HepG2 (cell line): ENCODE measurements at regions not wholly inside any gene's neighbourhood (a gene's known extent, or its start where the extent isn't known, plus 50 kb on each side); places are given as distances from the start of the nearest gene placed in this dataset.

Experiments used
- ATAC-seq: fragments of 200-7000 bp; cut with Tn5 transposase; 3 replicates; pipeline ENCODE4 v1.9.1; 2020; ENCODE audit warnings: mild to moderate bottlenecking, moderate library complexity
- BruUV-seq: library from RNA; stranded (reverse); fragments of 400-500 nt; replicated peaks from 2 replicates; lab custom pipeline; 2021; lab: Mats Ljungman, UMichigan
- CTCF ChIA-PET: fragments of 300-600 bp; formaldehyde crosslinking; extraction: SDS; loops from one replicate; lab custom pipeline; 2021; ENCODE audit warnings: low total read pairs, inconsistent platforms, low intra/inter-chr PET ratio; lab: Yijun Ruan, JAX
- POLR2A ChIA-PET: fragments of 350-600 bp; sonication (Branson Sonifier 250); formaldehyde crosslinking; loops from one replicate; lab custom pipeline; 2020; ENCODE audit warnings: antibody characterized with exemption, inconsistent platforms; lab: Yijun Ruan, JAX
- DNase-seq: peaks from one replicate; pipeline ENCODE4 v3.0.0-alpha.2; 2015; ENCODE audit warnings: low spot score
- FAIRE-seq: peaks from 3 replicates; lab custom pipeline; 2011; peaks lifted over from hg19 to GRCh38; lab: Jason Lieb, UNC
- H2AFZ ChIP-seq: one replicate; pipeline ENCODE4 v1.6.1; 2011; ENCODE audit warnings: low read length, inconsistent platforms
- H3K27ac ChIP-seq: fragments of 300-600 bp; 3 replicates; pipeline ENCODE4 v1.8.0; 2011; ENCODE audit warnings: mixed run types, mild to moderate bottlenecking, mixed read lengths, low read length, inconsistent platforms; ENCODE audit not compliant: insufficient read depth; ENCODE audit errors: extremely low read length
- H3K27me3 ChIP-seq, 2 experiments: fragments of 200-600 bp in 1 of 2; 2 replicates in 1 of 2; 3 replicates in 1 of 2; pipeline versions ENCODE4 v1.6.0 to v1.8.0; 2011; ENCODE audit warnings: low read length in 2 of 2, mild to moderate bottlenecking in 2 of 2, moderate library complexity in 2 of 2, inconsistent platforms in 1 of 2; ENCODE audit not compliant: insufficient read depth in 2 of 2, control insufficient read depth in 1 of 2
- H3K36me3 ChIP-seq, 2 experiments: fragments of 200-600 bp in 1 of 2; replicated peaks in 1 of 2; 2 replicates in 1 of 2; 3 replicates in 1 of 2; pipeline versions ENCODE4 v1.5.1 to v1.8.0; 2011; ENCODE audit warnings: low read length in 2 of 2, inconsistent platforms in 1 of 2; ENCODE audit not compliant: insufficient read depth in 2 of 2, control insufficient read depth in 1 of 2
- H3K4me1 ChIP-seq: 2 replicates; pipeline ENCODE4 v1.5.1; 2012; ENCODE audit warnings: low read length, inconsistent platforms; ENCODE audit not compliant: insufficient read depth
- H3K4me2 ChIP-seq: 2 replicates; pipeline ENCODE4 v1.6.0; 2011; ENCODE audit warnings: low read depth, low read length, inconsistent platforms
- H3K4me3 ChIP-seq, 3 experiments: fragments of 200-600 bp in 1 of 3; sonication (generic), shearing (Covaris generic) in 1 of 3; replicated peaks in 1 of 3; 2 replicates each; pipeline ENCODE4 v1.5.1; 2011 to 2016; ENCODE audit warnings: low read length in 3 of 3, inconsistent platforms in 2 of 3, low read depth in 2 of 3, mild to moderate bottlenecking in 2 of 3, control low read depth in 1 of 3, mixed read lengths in 1 of 3; ENCODE audit not compliant: insufficient read depth in 1 of 3
- H3K79me2 ChIP-seq: one replicate; pipeline ENCODE4 v1.6.1; 2011; ENCODE audit warnings: low read length, inconsistent platforms; ENCODE audit not compliant: insufficient read depth
- H3K9ac ChIP-seq: 2 replicates; pipeline ENCODE4 v1.6.0; 2011; ENCODE audit warnings: mild to moderate bottlenecking, low read depth, low read length, inconsistent platforms; ENCODE audit not compliant: insufficient read depth
- H3K9me3 ChIP-seq: 2 replicates; pipeline ENCODE4 v1.5.1; 2012; ENCODE audit warnings: mild to moderate bottlenecking, low read length
- H4K20me1 ChIP-seq: 2 replicates; pipeline ENCODE4 v1.6.0; 2011; ENCODE audit warnings: inconsistent platforms, mild to moderate bottlenecking, low read length, moderate library complexity; ENCODE audit not compliant: insufficient read depth
- ATF3 ChIP-seq: sonication (generic); formaldehyde crosslinking; IDR thresholded peaks from 2 replicates; pipeline ENCODE4 v1.4.0; 2020; ENCODE audit warnings: missing genetic modification reagents
- FOXO1 ChIP-seq: sonication (generic); formaldehyde crosslinking; IDR thresholded peaks from 2 replicates; pipeline ENCODE4 v1.4.0; 2020; ENCODE audit warnings: missing genetic modification reagents
- LBX2 ChIP-seq: sonication (generic); formaldehyde crosslinking; IDR thresholded peaks from 2 replicates; pipeline ENCODE4 v1.5.0; 2020; ENCODE audit warnings: missing genetic modification reagents, mild to moderate bottlenecking, borderline replicate concordance
- MAFF ChIP-seq: IDR thresholded peaks from 2 replicates; pipeline ENCODE4 v1.6.1; 2011; ENCODE audit warnings: low read depth, low read length, improper control_type of control experiment
- MTA3 ChIP-seq: sonication (generic); formaldehyde crosslinking; IDR thresholded peaks from 2 replicates; pipeline ENCODE4 v1.4.0; 2020; ENCODE audit warnings: missing genetic modification reagents
- ONECUT2 ChIP-seq: sonication (generic); formaldehyde crosslinking; IDR thresholded peaks from 2 replicates; pipeline ENCODE4 v1.4.0; 2020; ENCODE audit warnings: missing genetic modification reagents
- RELA ChIP-seq: sonication (generic); formaldehyde crosslinking; IDR thresholded peaks from 2 replicates; pipeline ENCODE4 v1.4.0; 2020; ENCODE audit warnings: missing genetic modification reagents
- TBX3 ChIP-seq: fragments of 450-650 bp; IDR thresholded peaks from 2 replicates; pipeline ENCODE4 v1.6.1; 2017; ENCODE audit warnings: antibody characterized with exemption, mild to moderate bottlenecking, inconsistent platforms, borderline replicate concordance
- ZNF296 ChIP-seq: sonication (generic); formaldehyde crosslinking; conservative IDR thresholded peaks from 2 replicates; pipeline ENCODE4 v1.5.0; 2020; ENCODE audit warnings: mild to moderate bottlenecking, missing genetic modification reagents
- ZNF34 ChIP-seq: sonication (generic); formaldehyde crosslinking; IDR thresholded peaks from 2 replicates; pipeline ENCODE4 v1.4.0; 2020; ENCODE audit warnings: mild to moderate bottlenecking, missing genetic modification reagents, borderline replicate concordance
- ZNF720 ChIP-seq: sonication (generic); formaldehyde crosslinking; IDR thresholded peaks from 2 replicates; pipeline ENCODE4 v1.4.0; 2020; ENCODE audit warnings: missing genetic modification reagents
- ZNF724P ChIP-seq: sonication (generic); formaldehyde crosslinking; IDR thresholded peaks from 2 replicates; pipeline ENCODE4 v1.8.0; 2022; ENCODE audit warnings: missing genetic modification reagents, borderline replicate concordance
- ZNF749 ChIP-seq: sonication (generic); formaldehyde crosslinking; IDR thresholded peaks from 2 replicates; pipeline ENCODE4 v1.8.0; 2022; ENCODE audit warnings: mild to moderate bottlenecking, missing genetic modification reagents, moderate library complexity, borderline replicate concordance
- WGBS: methylation state at CpG from one replicate; pipeline ENCODE4 v1.1.6; 2017; ENCODE audit warnings: low lambda C conversion rate; 5-methylcytosine and 5-hydroxymethylcytosine counted together
- in situ Hi-C: cut with HindIII; loops from 2 replicates; pipeline ENCODE4 v1.10.0; 2017; ENCODE audit warnings: low pct_unique_long_range_greater_than_20kb; ENCODE audit not compliant: extremely low pct_ligation_motif_present
- intact Hi-C: fragments of 100-400 bp; cut with micrococcal nuclease; formaldehyde crosslinking; loops from one replicate; pipeline ENCODE4 v1.10.0; 2022; ENCODE audit not compliant: unreplicated experiment
- TF ChIP-seq, protein P1 (sequence below), 2 experiments: IDR thresholded peaks; 2 replicates each; pipeline ENCODE4 v1.6.1; 2011 to 2012; ENCODE audit warnings: low read length in 2 of 2, borderline replicate concordance in 1 of 2, low read depth in 1 of 2, mild to moderate bottlenecking in 1 of 2, moderate library complexity in 1 of 2

DNA sequence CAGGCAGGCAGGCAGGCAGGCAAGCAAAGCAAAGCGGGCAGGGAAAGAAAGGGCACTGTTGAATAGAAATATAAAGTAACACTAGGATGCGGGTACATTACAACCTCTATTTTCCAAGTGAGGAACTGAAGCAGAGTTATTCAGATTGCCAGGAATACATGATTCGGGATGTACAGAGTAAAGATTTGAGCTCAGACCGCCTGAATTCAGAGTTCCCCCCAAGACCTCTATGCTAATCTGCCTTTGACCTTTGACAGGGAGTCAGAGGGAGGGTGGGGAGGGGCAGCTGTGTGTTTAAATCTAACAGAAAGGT, 271.9 kb upstream of the SMIM31 start:
- H3K9ac ChIP-seq: no peak overlapping the region
- ATAC-seq (no peak), DNase-seq (no peak)
- no peaks in the 10 kb centered on the region for H3K27me3 ChIP-seq
- H3K27ac ChIP-seq: no peak overlapping the region
- POLR2A ChIA-PET: no interaction called here
- 14% methylated on average over 4 of the region's 4 CpGs for WGBS
- no peaks in the 10 kb centered on the region for H4K20me1 ChIP-seq
- H3K4me1 ChIP-seq: no peaks in the 10 kb centered on the region
- no TSS peak for BruUV-seq
- H3K9me3 ChIP-seq: peaks cover 4% of the 10 kb centered on the region; the same call in 1 of the 2 replicates
- no peaks in the 10 kb centered on the region for H3K36me3 ChIP-seq
- CTCF ChIA-PET: no interaction called here
- TF ChIP-seq LBX2 (no peak), ZNF749 (CRISPR knock-in tag) (no peak), ZNF34 (CRISPR knock-in tag) (no peak), ZNF720 (CRISPR knock-in tag) (no peak), RELA (CRISPR knock-in tag) (no peak), TBX3 (no peak)
- TF ChIP-seq, all 625 proteins: peak for 0
- no peak for FAIRE-seq
- Histone ChIP-seq H3K79me2 (no peaks in the 10 kb centered on the region), H3K4me3 (no peak overlapping the region), H3K4me2 (no peak overlapping the region), H2AFZ (no peak overlapping the region)
- in situ Hi-C loops (no loop called here), intact Hi-C loops (no loop called here)

GRCh38 chr4:164482758-164483157, 271.2 kb upstream of the SMIM31 start:
- Histone ChIP-seq H3K9ac (no peak overlapping the region), H4K20me1 (no peaks in the 10 kb centered on the region), H3K4me2 (no peak overlapping the region), H3K4me1 (no peaks in the 10 kb centered on the region), H3K4me3 (no peak overlapping the region), H3K79me2 (no peaks in the 10 kb centered on the region), H3K27ac (no peak overlapping the region), H3K36me3 (no peaks in the 10 kb centered on the region), H3K27me3 (no peaks in the 10 kb centered on the region), H3K9me3 (peaks cover 4% of the 10 kb centered on the region; the same call in 1 of the 2 replicates), H2AFZ (no peak overlapping the region)
- in situ Hi-C loops: no loop called here
- DNase-seq (no peak), ATAC-seq (no peak), FAIRE-seq (no peak)
- intact Hi-C loops: no loop called here
- TF ChIP-seq, protein P1, sequence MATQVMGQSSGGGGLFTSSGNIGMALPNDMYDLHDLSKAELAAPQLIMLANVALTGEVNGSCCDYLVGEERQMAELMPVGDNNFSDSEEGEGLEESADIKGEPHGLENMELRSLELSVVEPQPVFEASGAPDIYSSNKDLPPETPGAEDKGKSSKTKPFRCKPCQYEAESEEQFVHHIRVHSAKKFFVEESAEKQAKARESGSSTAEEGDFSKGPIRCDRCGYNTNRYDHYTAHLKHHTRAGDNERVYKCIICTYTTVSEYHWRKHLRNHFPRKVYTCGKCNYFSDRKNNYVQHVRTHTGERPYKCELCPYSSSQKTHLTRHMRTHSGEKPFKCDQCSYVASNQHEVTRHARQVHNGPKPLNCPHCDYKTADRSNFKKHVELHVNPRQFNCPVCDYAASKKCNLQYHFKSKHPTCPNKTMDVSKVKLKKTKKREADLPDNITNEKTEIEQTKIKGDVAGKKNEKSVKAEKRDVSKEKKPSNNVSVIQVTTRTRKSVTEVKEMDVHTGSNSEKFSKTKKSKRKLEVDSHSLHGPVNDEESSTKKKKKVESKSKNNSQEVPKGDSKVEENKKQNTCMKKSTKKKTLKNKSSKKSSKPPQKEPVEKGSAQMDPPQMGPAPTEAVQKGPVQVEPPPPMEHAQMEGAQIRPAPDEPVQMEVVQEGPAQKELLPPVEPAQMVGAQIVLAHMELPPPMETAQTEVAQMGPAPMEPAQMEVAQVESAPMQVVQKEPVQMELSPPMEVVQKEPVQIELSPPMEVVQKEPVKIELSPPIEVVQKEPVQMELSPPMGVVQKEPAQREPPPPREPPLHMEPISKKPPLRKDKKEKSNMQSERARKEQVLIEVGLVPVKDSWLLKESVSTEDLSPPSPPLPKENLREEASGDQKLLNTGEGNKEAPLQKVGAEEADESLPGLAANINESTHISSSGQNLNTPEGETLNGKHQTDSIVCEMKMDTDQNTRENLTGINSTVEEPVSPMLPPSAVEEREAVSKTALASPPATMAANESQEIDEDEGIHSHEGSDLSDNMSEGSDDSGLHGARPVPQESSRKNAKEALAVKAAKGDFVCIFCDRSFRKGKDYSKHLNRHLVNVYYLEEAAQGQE (IDR thresholded peaks at IDR 0.05; ENCODE audit: borderline replicate concordance in 1 of 2, low read depth in 1 of 2, low read length in 2 of 2): no peak
- TF ChIP-seq ATF3 (no peak), ONECUT2 (CRISPR knock-in tag) (no peak), ZNF724P (CRISPR knock-in tag) (no peak), MAFF (no peak), MTA3 (no peak), FOXO1 (CRISPR knock-in tag) (no peak), ZNF296 (CRISPR knock-in tag) (no peak)
- BruUV-seq: no TSS peak
- ChIA-PET CTCF (no interaction called here), POLR2A (no interaction called here)
